ENCODE measurements at regions not wholly inside any gene's neighbourhood (a gene's known extent, or its start where the extent isn't known, plus 50 kb on each side); places are given as distances from the start of the nearest gene placed in this dataset.

GRCh38 chr1:163661391-163661790, 339.6 kb downstream of the NUF2 start:
- Histone ChIP-seq H3K9ac (no peak overlapping the region), H4K20me1 (no peaks in the 10 kb centered on the region), H3K4me3 (no peak overlapping the region), H3K4me2 (no peak overlapping the region), H3K27me3 (no peaks in the 10 kb centered on the region), H3K4me1 (0 out of 20 replicates have a peak, but pooled peaks cover 0 to 4% (median 0%) of the 10 kb centered on the region in 10 experiments), H3K36me3 (no peaks in the 10 kb centered on the region), H3K9me3 (replicated peaks in 1 of 11) (no peaks in the 10 kb centered on the region), H3K27ac (no peak overlapping the region)
- no peak for TF ChIP-seq Cebpa-rat (IDR thresholded peaks at IDR 0.05)

- H3K9me3 ChIP-seq (replicated peaks in 1 of 11) = no peaks in the 10 kb centered on the region
- no peaks in the 10 kb centered on the region for H4K20me1 ChIP-seq
- no peak overlapping the region for H3K9ac ChIP-seq
- H3K27ac ChIP-seq = no peak overlapping the region
- H3K4me1 ChIP-seq = no peaks in the 10 kb centered on the region
- H3K4me3 ChIP-seq = no peak overlapping the region
- no peaks in the 10 kb centered on the region for H3K27me3 ChIP-seq
- no peak overlapping the region for H3K4me2 ChIP-seq
- H3K36me3 ChIP-seq = no peaks in the 10 kb centered on the region
- no peak for TF ChIP-seq Cebpa-rat (IDR thresholded peaks at IDR 0.05)
These were observed 343.0 kb downstream of the NUF2 start for GRCh38 chr1:163664671-163665335.

GRCh38 chr1:163668472-163668871, 346.7 kb downstream of the NUF2 start:
- no peak overlapping the region for H3K9ac ChIP-seq
- no peak overlapping the region for H3K27ac ChIP-seq
- H3K27me3 ChIP-seq = no peaks in the 10 kb centered on the region
- H3K36me3 ChIP-seq = no peaks in the 10 kb centered on the region
- TF ChIP-seq Cebpa-rat (IDR thresholded peaks at IDR 0.05) = no peak
- no peaks in the 10 kb centered on the region for H3K4me1 ChIP-seq
- no peaks in the 10 kb centered on the region for H4K20me1 ChIP-seq
- no peak overlapping the region for H3K4me2 ChIP-seq
- H3K9me3 ChIP-seq (replicated peaks in 1 of 11) = no peaks in the 10 kb centered on the region; a peak in 2 of 22 replicates
- H3K4me3 ChIP-seq = no peak overlapping the region

- Histone ChIP-seq H4K20me1 (no peaks in the 10 kb centered on the region), H3K9me3 (replicated peaks in 1 of 11) (no peaks in the 10 kb centered on the region; a peak in 2 of 22 replicates), H3K4me3 (no peak overlapping the region), H3K36me3 (no peaks in the 10 kb centered on the region), H3K4me1 (peaks cover 0 to 5% (median 1%) of the 10 kb centered on the region in 10 experiments; a peak in 7 of 20 replicates), H3K9ac (no peak overlapping the region), H3K27ac (no peak overlapping the region), H3K27me3 (no peaks in the 10 kb centered on the region), H3K4me2 (no peak overlapping the region)
- TF ChIP-seq Cebpa-rat (IDR thresholded peaks at IDR 0.05) = no peak
These were observed 349.4 kb downstream of the NUF2 start for GRCh38 chr1:163670989-163671757.

GRCh38 chr1:163672976-163673758, 351.4 kb downstream of the NUF2 start:
- Histone ChIP-seq H3K9me3 (replicated peaks in 1 of 11) (no peaks in the 10 kb centered on the region; a peak in 2 of 22 replicates), H4K20me1 (no peaks in the 10 kb centered on the region)

GRCh38 chr1:163673759-163674151, 352.0 kb downstream of the NUF2 start:
- Histone ChIP-seq H3K9me3 (replicated peaks in 1 of 11) (no peaks in the 10 kb centered on the region; a peak in 2 of 22 replicates), H3K4me1 (peaks cover 0 to 10% (median 2%) of the 10 kb centered on the region in 10 experiments; a peak in 7 of 20 replicates), H3K9ac (no peak overlapping the region), H3K4me3 (no peak overlapping the region), H3K27ac (no peak overlapping the region), H4K20me1 (no peaks in the 10 kb centered on the region), H3K36me3 (no peaks in the 10 kb centered on the region), H3K4me2 (no peak overlapping the region), H3K27me3 (no peaks in the 10 kb centered on the region)
- no peak for TF ChIP-seq Cebpa-rat (IDR thresholded peaks at IDR 0.05)

More at GRCh38 chr1:163672976-163673758, 351.4 kb downstream of the NUF2 start:
- Histone ChIP-seq H3K36me3 (no peaks in the 10 kb centered on the region), H3K4me1 (peaks cover 0 to 10% (median 2%) of the 10 kb centered on the region in 10 experiments; a peak in 7 of 20 replicates), H3K4me3 (no peak overlapping the region), H3K27ac (no peak overlapping the region), H3K9ac (no peak overlapping the region), H3K4me2 (no peak overlapping the region), H3K27me3 (no peaks in the 10 kb centered on the region)
- TF ChIP-seq Cebpa-rat (IDR thresholded peaks at IDR 0.05) = no peak

- no peaks in the 10 kb centered on the region; a peak in 2 of 22 replicates for H3K9me3 ChIP-seq (replicated peaks in 1 of 11)
- H3K4me3 ChIP-seq = no peak overlapping the region
- TF ChIP-seq Cebpa-rat (IDR thresholded peaks at IDR 0.05) = no peak
- peaks cover 0 to 10% (median 2%) of the 10 kb centered on the region in 10 experiments; a peak in 7 of 20 replicates for H3K4me1 ChIP-seq
- no peak overlapping the region for H3K9ac ChIP-seq
- H3K27me3 ChIP-seq = no peaks in the 10 kb centered on the region
- H3K4me2 ChIP-seq = no peak overlapping the region
- H3K36me3 ChIP-seq = no peaks in the 10 kb centered on the region
- no peak overlapping the region for H3K27ac ChIP-seq
- no peaks in the 10 kb centered on the region for H4K20me1 ChIP-seq
These were observed 352.5 kb downstream of the NUF2 start for GRCh38 chr1:163674236-163674635.

- H3K36me3 ChIP-seq = no peaks in the 10 kb centered on the region
- H4K20me1 ChIP-seq = no peaks in the 10 kb centered on the region
- H3K27ac ChIP-seq = no peak overlapping the region
- H3K9me3 ChIP-seq (replicated peaks in 1 of 11) = peaks cover 11 to 25% (median 20%) of the 10 kb centered on the region in 11 experiments
- no peaks in the 10 kb centered on the region for H3K4me1 ChIP-seq
- no peak overlapping the region for H3K9ac ChIP-seq
- TF ChIP-seq Cebpa-rat (IDR thresholded peaks at IDR 0.05) = no peak
- H3K4me3 ChIP-seq = no peak overlapping the region
- no peaks in the 10 kb centered on the region for H3K27me3 ChIP-seq
- H3K4me2 ChIP-seq = no peak overlapping the region
These were observed 363.0 kb downstream of the NUF2 start for GRCh38 chr1:163684785-163685184.

GRCh38 chr1:163692266-163692665, 370.5 kb downstream of the NUF2 start:
- no peak overlapping the region for H3K27ac ChIP-seq
- no peak overlapping the region for H3K4me2 ChIP-seq
- no peaks in the 10 kb centered on the region for H3K4me1 ChIP-seq
- no peaks in the 10 kb centered on the region for H3K27me3 ChIP-seq
- TF ChIP-seq Cebpa-rat (IDR thresholded peaks at IDR 0.05) = no peak
- H3K9ac ChIP-seq = no peak overlapping the region
- H3K9me3 ChIP-seq (replicated peaks in 1 of 11) = no peaks in the 10 kb centered on the region
- H4K20me1 ChIP-seq = no peaks in the 10 kb centered on the region
- H3K36me3 ChIP-seq = no peaks in the 10 kb centered on the region
- H3K4me3 ChIP-seq = no peak overlapping the region
